Neural crest cell (in vitro differentiated cells): ENCODE measurements at regions not wholly inside any gene's neighbourhood (a gene's known extent, or its start where the extent isn't known, plus 50 kb on each side); places are given as distances from the start of the nearest gene placed in this dataset.

Source experiments
- DNase-seq: peaks from one replicate; pipeline ENCODE4 v3.0.0; 2021; ENCODE audit warnings: low read depth, mixed read lengths, low spot score
- H3K27ac Mint-ChIP-seq: one replicate; pipeline ENCODE4 v1.8.0; 2021; ENCODE audit warnings: mild to moderate bottlenecking, mixed read lengths; ENCODE audit not compliant: unreplicated experiment
- H3K27me3 Mint-ChIP-seq: 2 replicates; pipeline ENCODE4 v1.8.0; 2021; ENCODE audit warnings: low read depth, mild to moderate bottlenecking, mixed read lengths
- H3K36me3 Mint-ChIP-seq: 2 replicates; pipeline ENCODE4 v1.8.0; 2021; ENCODE audit warnings: low read depth, mild to moderate bottlenecking, mixed read lengths
- H3K4me1 Mint-ChIP-seq: 2 replicates; pipeline ENCODE4 v1.8.0; 2021; ENCODE audit warnings: mixed read lengths
- H3K4me3 Mint-ChIP-seq: one replicate; pipeline ENCODE4 v1.8.0; 2021; ENCODE audit warnings: mild to moderate bottlenecking, mixed read lengths
- H3K9me3 Mint-ChIP-seq: 2 replicates; pipeline ENCODE4 v1.8.0; 2021; ENCODE audit warnings: mixed read lengths
- CTCF ChIP-seq: fragments of 200-600 bp; sonication (generic); conservative IDR thresholded peaks from 2 replicates; pipeline ENCODE4 v1.5.0; 2021; ENCODE audit warnings: antibody characterized with exemption, mild to moderate bottlenecking

- Mint-ChIP-seq H3K27ac (no peak overlapping the region), H3K27me3 (peaks cover 15% of the 10 kb centered on the region), H3K9me3 (peaks cover 3% of the 10 kb centered on the region), H3K4me3 (no peak overlapping the region), H3K4me1 (no peaks in the 10 kb centered on the region), H3K36me3 (no peaks in the 10 kb centered on the region)
- DNase-seq: no peak
- TF ChIP-seq CTCF: no peak
Measured at GRCh38 chr11:134920851-134921608, 509.0 kb upstream of the B3GAT1 start.

GRCh38 chr11:134916421-134917213 is 504.6 kb upstream of the B3GAT1 start:
- no peaks in the 10 kb centered on the region for H3K36me3 Mint-ChIP-seq
- peaks cover 6% of the 10 kb centered on the region for H3K27me3 Mint-ChIP-seq
- TF ChIP-seq CTCF: no peak
- no peak overlapping the region for H3K4me3 Mint-ChIP-seq
- no peaks in the 10 kb centered on the region for H3K4me1 Mint-ChIP-seq
- no peaks in the 10 kb centered on the region for H3K9me3 Mint-ChIP-seq
- no peak for DNase-seq
- no peak overlapping the region for H3K27ac Mint-ChIP-seq

GRCh38 chr11:134915881-134916280 is 503.8 kb upstream of the B3GAT1 start:
- H3K4me1 Mint-ChIP-seq: no peaks in the 10 kb centered on the region
- H3K9me3 Mint-ChIP-seq: no peaks in the 10 kb centered on the region
- peaks cover 2% of the 10 kb centered on the region for H3K27me3 Mint-ChIP-seq
- H3K27ac Mint-ChIP-seq: peak overlapping the region; percentile 76
- DNase-seq: no peak
- no peak overlapping the region for H3K4me3 Mint-ChIP-seq
- TF ChIP-seq CTCF: no peak
- no peaks in the 10 kb centered on the region for H3K36me3 Mint-ChIP-seq

GRCh38 chr11:134915212-134915611 is 503.2 kb upstream of the B3GAT1 start:
- DNase-seq: no peak
- Mint-ChIP-seq H3K27ac (no peak overlapping the region), H3K4me3 (no peak overlapping the region), H3K4me1 (no peaks in the 10 kb centered on the region), H3K36me3 (no peaks in the 10 kb centered on the region), H3K9me3 (no peaks in the 10 kb centered on the region), H3K27me3 (no peaks in the 10 kb centered on the region)
- no peak for TF ChIP-seq CTCF

- Mint-ChIP-seq H3K9me3 (no peaks in the 10 kb centered on the region), H3K4me3 (no peak overlapping the region), H3K27me3 (no peaks in the 10 kb centered on the region), H3K27ac (no peak overlapping the region), H3K4me1 (no peaks in the 10 kb centered on the region), H3K36me3 (no peaks in the 10 kb centered on the region)
- TF ChIP-seq CTCF: no peak
- no peak for DNase-seq
Measured at GRCh38 chr11:134913999-134914590, 502.1 kb upstream of the B3GAT1 start.
